NB4 (cell line): ENCODE measurements at regions not wholly inside any gene's neighbourhood (a gene's known extent, or its start where the extent isn't known, plus 50 kb on each side); places are given as distances from the start of the nearest gene placed in this dataset.

Source experiments
- CTCF ChIP-seq: IDR thresholded peaks from one replicate; pipeline ENCODE4 v1.5.1; 2012; ENCODE audit warnings: low read depth, low read length
- MAX ChIP-seq: IDR thresholded peaks from 2 replicates; pipeline ENCODE4 v1.6.1; 2011; ENCODE audit warnings: low read depth, low read length
- POLR2A ChIP-seq: IDR thresholded peaks from 2 replicates; pipeline ENCODE4 v1.6.1; 2011; ENCODE audit warnings: mild to moderate bottlenecking; ENCODE audit not compliant: insufficient read length; ENCODE audit errors: extremely low read depth

- TF ChIP-seq CTCF (no peak), MAX (no peak), POLR2A (no peak)
Observed at GRCh38 chr2:71736986-71737385, 283.6 kb downstream of the DYSF start.
